ENCODE measurements at regions not wholly inside any gene's neighbourhood (a gene's known extent, or its start where the extent isn't known, plus 50 kb on each side); places are given as distances from the start of the nearest gene placed in this dataset.

DNA sequence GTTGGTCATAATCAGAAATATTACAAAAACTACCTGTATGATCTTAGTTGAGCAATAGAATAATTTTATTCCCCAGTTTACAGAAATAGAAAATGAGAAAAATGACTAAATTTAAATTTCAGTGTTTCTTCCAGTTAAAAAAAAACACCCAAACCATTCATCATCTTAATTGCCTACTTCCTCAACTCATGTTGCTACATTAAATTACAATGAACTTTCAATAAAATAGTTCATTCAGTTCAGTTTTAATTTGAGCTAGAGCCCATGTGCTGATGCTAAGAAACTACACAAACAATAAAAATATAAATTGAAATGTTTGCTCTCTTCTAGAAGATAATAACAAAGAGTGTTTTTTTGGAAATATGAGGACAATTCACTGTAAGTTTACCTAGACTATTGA lies 820.4 kb downstream of the SLITRK6 start:
- Mint-ChIP-seq H3K9me3 (peaks cover 0 to 5% (median 3%) of the 10 kb centered on the region in 7 donors), H3K27ac (no peak overlapping the region), H3K36me3 (no peaks in the 10 kb centered on the region), H3K4me1 (no peaks in the 10 kb centered on the region), H3K27me3 (no peaks in the 10 kb centered on the region), H3K4me3 (no peak overlapping the region)
- H3K36me3 ChIP-seq (ENCODE audit: control insufficient read depth, insufficient read depth, low read length): no peaks in the 10 kb centered on the region
- DNase-seq: no peak
- no peak overlapping the region for H3K27ac ChIP-seq (ENCODE audit: insufficient read depth, low read length, poor library complexity, severe bottlenecking)
- H3K27me3 ChIP-seq (ENCODE audit: control insufficient read depth, insufficient read depth, low read length): no peaks in the 10 kb centered on the region
- no peaks in the 10 kb centered on the region for H3K4me1 ChIP-seq (ENCODE audit: control insufficient read depth, insufficient read depth, low read length, poor library complexity, severe bottlenecking)
- H3K9me3 ChIP-seq (ENCODE audit: control insufficient read depth in 2 of 2, low read length in 2 of 2): no peaks in the 10 kb centered on the region
- ATAC-seq (ENCODE audit: low read depth in 2 of 2): no peak
- no peak overlapping the region for H3K4me3 ChIP-seq (ENCODE audit: low read depth, low read length)

DNA sequence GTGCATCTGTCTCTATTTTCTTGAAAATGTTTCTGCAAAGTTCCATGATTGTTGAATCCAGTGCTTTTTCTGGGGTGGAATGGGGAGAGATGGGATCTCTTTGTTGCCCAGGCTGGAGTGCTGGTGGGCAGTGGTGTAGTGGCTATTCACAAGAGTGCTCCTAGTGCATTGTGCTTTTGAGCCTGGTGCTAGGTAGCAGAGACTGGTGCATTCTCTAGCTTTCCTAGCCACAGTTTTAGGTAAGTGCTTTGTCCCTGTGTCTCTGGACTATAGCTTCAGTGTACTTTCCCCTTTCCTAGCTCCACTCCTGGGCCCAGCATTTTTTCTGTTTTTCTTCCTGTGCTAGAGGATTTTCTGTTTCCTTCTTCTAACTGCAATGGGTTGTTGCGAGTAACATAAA lies 825.6 kb downstream of the SLITRK6 start:
- Mint-ChIP-seq H3K9me3 (peaks cover 0 to 10% (median 5%) of the 10 kb centered on the region in 7 donors), H3K36me3 (no peaks in the 10 kb centered on the region), H3K4me1 (no peaks in the 10 kb centered on the region), H3K4me3 (no peak overlapping the region), H3K27me3 (no peaks in the 10 kb centered on the region), H3K27ac (no peak overlapping the region)
- Histone ChIP-seq H3K27me3 (ENCODE audit: control insufficient read depth, insufficient read depth, low read length) (no peaks in the 10 kb centered on the region), H3K4me3 (ENCODE audit: low read depth, low read length) (no peak overlapping the region), H3K4me1 (ENCODE audit: control insufficient read depth, insufficient read depth, low read length, poor library complexity, severe bottlenecking) (no peaks in the 10 kb centered on the region), H3K9me3 (ENCODE audit: control insufficient read depth in 2 of 2, low read length in 2 of 2) (no peaks in the 10 kb centered on the region), H3K27ac (ENCODE audit: insufficient read depth, low read length, poor library complexity, severe bottlenecking) (no peak overlapping the region), H3K36me3 (ENCODE audit: control insufficient read depth, insufficient read depth, low read length) (no peaks in the 10 kb centered on the region)
- ATAC-seq (ENCODE audit: low read depth in 2 of 2): no peak
- DNase-seq: no peak

DNA sequence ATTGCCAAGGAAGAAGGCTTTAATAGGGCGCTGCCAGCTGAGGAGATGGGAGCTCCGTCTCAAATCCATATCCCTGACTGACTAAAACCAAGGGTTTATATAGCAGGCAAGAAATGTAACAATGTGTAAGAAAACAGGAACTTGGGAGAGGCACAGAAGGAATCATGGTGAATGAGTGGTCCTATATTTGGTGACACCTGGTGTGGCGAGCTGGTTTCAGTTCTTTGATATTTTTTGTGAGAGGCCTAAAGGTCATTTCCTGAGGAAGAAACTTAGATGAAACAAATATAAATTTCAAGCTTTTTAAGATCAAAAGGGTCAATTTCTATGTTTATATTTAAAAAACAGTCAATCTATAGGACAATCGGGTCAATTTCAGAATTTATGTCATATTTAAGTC lies 826.3 kb downstream of the SLITRK6 start:
- H3K4me3 Mint-ChIP-seq: no peak overlapping the region
- H3K4me1 Mint-ChIP-seq: no peaks in the 10 kb centered on the region

DNA sequence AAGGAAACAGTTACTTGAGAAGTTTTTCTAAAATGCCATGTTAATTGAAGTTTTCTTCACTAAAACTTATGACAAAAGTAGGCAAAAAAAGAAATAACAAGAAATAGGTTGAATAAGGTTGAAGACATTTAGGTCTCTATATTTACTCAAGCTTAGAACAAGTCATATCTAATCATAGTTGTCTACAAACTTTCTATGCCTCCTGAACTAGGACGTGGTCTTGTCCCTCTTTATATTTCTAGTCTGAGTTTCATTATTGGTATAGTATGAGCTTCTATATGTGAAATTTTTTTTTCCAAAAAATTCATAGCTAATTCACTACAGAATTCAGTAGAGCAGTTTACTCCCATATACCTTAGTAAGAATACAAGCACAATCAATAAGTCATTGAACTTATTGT lies 836.4 kb downstream of the SLITRK6 start:
- ATAC-seq (ENCODE audit: low read depth in 2 of 2) (no peak), DNase-seq (no peak)
- no peaks in the 10 kb centered on the region for H3K27me3 Mint-ChIP-seq
- no peaks in the 10 kb centered on the region for H3K27me3 ChIP-seq (ENCODE audit: control insufficient read depth, insufficient read depth, low read length)
- no peaks in the 10 kb centered on the region for H3K36me3 ChIP-seq (ENCODE audit: control insufficient read depth, insufficient read depth, low read length)
- peaks cover 0 to 9% (median 4%) of the 10 kb centered on the region in 7 donors for H3K9me3 Mint-ChIP-seq
- no peak overlapping the region for H3K4me3 Mint-ChIP-seq
- no peak overlapping the region for H3K4me3 ChIP-seq (ENCODE audit: low read depth, low read length)
- H3K27ac ChIP-seq (ENCODE audit: insufficient read depth, low read length, poor library complexity, severe bottlenecking): no peak overlapping the region
- peaks cover 0 to 3% of the 10 kb centered on the region in 2 experiments for H3K9me3 ChIP-seq (ENCODE audit: control insufficient read depth in 2 of 2, low read length in 2 of 2)
- H3K27ac Mint-ChIP-seq: no peak overlapping the region
- no peaks in the 10 kb centered on the region for H3K36me3 Mint-ChIP-seq
- no peaks in the 10 kb centered on the region for H3K4me1 Mint-ChIP-seq
- H3K4me1 ChIP-seq (ENCODE audit: control insufficient read depth, insufficient read depth, low read length, poor library complexity, severe bottlenecking): no peaks in the 10 kb centered on the region

More for the DNA sequence above, 826.3 kb downstream of the SLITRK6 start:
- DNase-seq (no peak), ATAC-seq (ENCODE audit: low read depth in 2 of 2) (no peak)
- no peaks in the 10 kb centered on the region for H3K27me3 Mint-ChIP-seq
- peaks cover 0 to 12% (median 6%) of the 10 kb centered on the region in 7 donors for H3K9me3 Mint-ChIP-seq
- Histone ChIP-seq H3K27me3 (ENCODE audit: control insufficient read depth, insufficient read depth, low read length) (no peaks in the 10 kb centered on the region), H3K4me1 (ENCODE audit: control insufficient read depth, insufficient read depth, low read length, poor library complexity, severe bottlenecking) (no peaks in the 10 kb centered on the region), H3K27ac (ENCODE audit: insufficient read depth, low read length, poor library complexity, severe bottlenecking) (no peak overlapping the region), H3K9me3 (ENCODE audit: control insufficient read depth in 2 of 2, low read length in 2 of 2) (no peaks in the 10 kb centered on the region), H3K36me3 (ENCODE audit: control insufficient read depth, insufficient read depth, low read length) (no peaks in the 10 kb centered on the region), H3K4me3 (ENCODE audit: low read depth, low read length) (no peak overlapping the region)
- H3K27ac Mint-ChIP-seq: no peak overlapping the region
- no peaks in the 10 kb centered on the region for H3K36me3 Mint-ChIP-seq

DNA sequence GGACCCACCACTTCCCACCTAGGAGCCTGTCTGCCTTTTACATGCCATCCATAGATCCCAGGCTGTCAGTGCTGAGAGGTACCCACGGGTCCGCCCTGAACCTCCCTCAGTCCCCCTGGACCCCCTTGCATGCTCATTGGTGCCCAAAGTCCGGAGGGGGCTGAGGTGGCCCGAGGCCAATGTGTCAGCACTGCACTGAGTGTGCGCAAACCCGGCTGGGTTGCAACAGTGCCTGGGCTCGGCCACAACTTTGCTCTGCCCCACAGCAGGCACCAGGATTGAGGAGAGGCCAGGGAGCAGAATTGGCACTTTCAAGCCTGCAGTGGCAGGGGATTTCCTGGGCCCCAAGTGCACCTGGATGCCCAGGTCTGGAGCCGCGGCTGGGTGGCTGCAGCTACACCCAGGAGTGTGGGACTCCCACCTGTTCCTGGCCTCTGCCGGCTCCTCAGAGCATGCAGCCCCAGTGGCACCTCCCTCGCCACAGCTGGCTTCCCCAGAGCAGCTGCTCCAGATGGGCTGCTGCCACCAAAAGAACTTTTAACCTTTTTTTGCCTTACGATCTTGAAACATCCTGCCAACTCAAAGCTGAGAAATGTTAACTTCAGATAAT lies 837.0 kb downstream of the SLITRK6 start:
- Histone ChIP-seq H3K4me3 (ENCODE audit: low read depth, low read length) (no peak overlapping the region), H3K36me3 (ENCODE audit: control insufficient read depth, insufficient read depth, low read length) (no peaks in the 10 kb centered on the region), H3K27ac (ENCODE audit: insufficient read depth, low read length, poor library complexity, severe bottlenecking) (no peak overlapping the region), H3K9me3 (ENCODE audit: control insufficient read depth in 2 of 2, low read length in 2 of 2) (peaks cover 0 to 3% of the 10 kb centered on the region in 2 experiments), H3K4me1 (ENCODE audit: control insufficient read depth, insufficient read depth, low read length, poor library complexity, severe bottlenecking) (no peaks in the 10 kb centered on the region), H3K27me3 (ENCODE audit: control insufficient read depth, insufficient read depth, low read length) (no peaks in the 10 kb centered on the region)
- Mint-ChIP-seq H3K4me1 (no peaks in the 10 kb centered on the region), H3K4me3 (no peak overlapping the region), H3K9me3 (peaks cover 0 to 9% (median 4%) of the 10 kb centered on the region in 7 donors), H3K27me3 (no peaks in the 10 kb centered on the region), H3K36me3 (no peaks in the 10 kb centered on the region), H3K27ac (no peak overlapping the region)
- ATAC-seq (ENCODE audit: low read depth in 2 of 2) (no peak), DNase-seq (no peak)

DNA sequence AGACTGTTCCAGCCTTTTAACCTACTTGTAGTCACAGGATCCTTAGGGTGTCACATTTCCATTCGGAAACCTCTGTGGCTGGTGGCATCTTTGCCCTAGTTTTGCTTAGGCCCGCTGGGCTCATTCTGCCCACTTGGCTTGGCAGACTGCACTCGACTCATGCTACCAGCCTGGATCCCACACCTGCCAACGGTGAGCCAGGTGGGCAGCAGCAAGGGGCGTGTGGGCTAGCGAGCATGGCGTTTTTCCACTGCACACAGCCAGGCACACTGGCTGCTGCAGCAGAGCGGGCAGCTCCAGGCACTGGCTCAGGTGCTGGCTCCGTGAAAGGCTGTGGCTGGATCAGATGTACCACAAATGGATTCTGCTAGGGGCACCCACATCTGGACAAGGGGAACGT lies 838.2 kb downstream of the SLITRK6 start:
- H3K36me3 Mint-ChIP-seq: no peaks in the 10 kb centered on the region
- no peaks in the 10 kb centered on the region for H3K4me1 ChIP-seq (ENCODE audit: control insufficient read depth, insufficient read depth, low read length, poor library complexity, severe bottlenecking)
- no peaks in the 10 kb centered on the region for H3K27me3 Mint-ChIP-seq
- H3K9me3 ChIP-seq (ENCODE audit: control insufficient read depth in 2 of 2, low read length in 2 of 2): peaks cover 0 to 3% of the 10 kb centered on the region in 2 experiments
- H3K4me3 ChIP-seq (ENCODE audit: low read depth, low read length): no peak overlapping the region
- no peak overlapping the region for H3K27ac ChIP-seq (ENCODE audit: insufficient read depth, low read length, poor library complexity, severe bottlenecking)
- peaks cover 0 to 9% (median 4%) of the 10 kb centered on the region in 7 donors for H3K9me3 Mint-ChIP-seq
- DNase-seq: no peak
- no peak for ATAC-seq (ENCODE audit: low read depth in 2 of 2)
- no peak overlapping the region for H3K4me3 Mint-ChIP-seq
- no peaks in the 10 kb centered on the region for H3K27me3 ChIP-seq (ENCODE audit: control insufficient read depth, insufficient read depth, low read length)
- H3K4me1 Mint-ChIP-seq: no peaks in the 10 kb centered on the region
- H3K27ac Mint-ChIP-seq: no peak overlapping the region
- H3K36me3 ChIP-seq (ENCODE audit: control insufficient read depth, insufficient read depth, low read length): no peaks in the 10 kb centered on the region

DNA sequence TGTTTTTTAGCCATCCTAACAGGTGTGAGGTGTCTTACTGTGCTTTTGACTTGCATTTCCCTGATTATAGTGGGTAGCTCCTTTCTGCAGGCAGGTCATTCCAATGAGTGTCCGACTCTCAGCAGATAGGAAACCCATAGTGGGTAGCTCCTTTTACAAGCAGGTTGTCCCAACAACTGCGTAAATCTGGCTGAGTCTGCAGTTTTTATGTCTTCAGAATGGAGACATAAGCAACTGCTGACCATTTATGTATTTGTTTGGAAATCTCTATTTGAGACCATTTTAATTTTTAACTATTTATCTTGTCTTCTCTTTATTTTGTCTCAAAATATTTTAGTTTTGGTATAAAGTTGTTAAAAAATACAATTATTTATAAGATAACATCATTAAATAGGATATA lies 839.4 kb downstream of the SLITRK6 start:
- H3K9me3 Mint-ChIP-seq: peaks cover 0 to 7% (median 4%) of the 10 kb centered on the region in 7 donors
- H3K4me3 Mint-ChIP-seq: no peak overlapping the region
- Histone ChIP-seq H3K36me3 (ENCODE audit: control insufficient read depth, insufficient read depth, low read length) (no peaks in the 10 kb centered on the region), H3K4me1 (ENCODE audit: control insufficient read depth, insufficient read depth, low read length, poor library complexity, severe bottlenecking) (no peaks in the 10 kb centered on the region), H3K27me3 (ENCODE audit: control insufficient read depth, insufficient read depth, low read length) (no peaks in the 10 kb centered on the region), H3K4me3 (ENCODE audit: low read depth, low read length) (no peak overlapping the region), H3K27ac (ENCODE audit: insufficient read depth, low read length, poor library complexity, severe bottlenecking) (no peak overlapping the region), H3K9me3 (ENCODE audit: control insufficient read depth in 2 of 2, low read length in 2 of 2) (peaks cover 0 to 3% of the 10 kb centered on the region in 2 experiments)
- no peaks in the 10 kb centered on the region for H3K36me3 Mint-ChIP-seq
- no peak for DNase-seq
- H3K4me1 Mint-ChIP-seq: no peaks in the 10 kb centered on the region
- no peak overlapping the region for H3K27ac Mint-ChIP-seq
- ATAC-seq (ENCODE audit: low read depth in 2 of 2): no peak
- H3K27me3 Mint-ChIP-seq: no peaks in the 10 kb centered on the region

DNA sequence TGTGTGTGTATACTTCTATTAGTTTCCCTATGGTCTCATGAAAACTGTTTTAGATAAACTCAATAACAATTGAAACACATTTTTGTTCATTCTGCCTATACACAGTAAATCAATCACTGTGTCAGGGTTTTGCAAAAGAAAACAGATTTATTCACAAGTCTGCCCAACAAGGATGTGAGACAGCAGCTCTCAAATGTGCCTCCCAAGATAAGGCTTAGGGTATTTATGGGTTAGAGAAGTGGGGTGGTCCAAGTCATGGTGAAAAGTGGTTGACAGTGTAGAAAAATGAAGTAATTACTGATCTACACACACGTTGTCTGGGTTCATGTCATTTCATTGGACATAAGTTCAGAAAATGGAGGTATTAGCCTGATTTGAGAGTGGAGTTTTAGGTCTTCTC lies 844.6 kb downstream of the SLITRK6 start:
- H3K36me3 Mint-ChIP-seq: no peaks in the 10 kb centered on the region
- no peak overlapping the region for H3K4me3 Mint-ChIP-seq
- no peak overlapping the region for H3K27ac ChIP-seq (ENCODE audit: insufficient read depth, low read length, poor library complexity, severe bottlenecking)
- H3K9me3 ChIP-seq (ENCODE audit: control insufficient read depth in 2 of 2, low read length in 2 of 2): no peaks in the 10 kb centered on the region
- no peaks in the 10 kb centered on the region for H3K27me3 ChIP-seq (ENCODE audit: control insufficient read depth, insufficient read depth, low read length)
- no peaks in the 10 kb centered on the region for H3K4me1 Mint-ChIP-seq
- H3K4me1 ChIP-seq (ENCODE audit: control insufficient read depth, insufficient read depth, low read length, poor library complexity, severe bottlenecking): no peaks in the 10 kb centered on the region
- H3K27me3 Mint-ChIP-seq: no peaks in the 10 kb centered on the region
- no peak for ATAC-seq (ENCODE audit: low read depth in 2 of 2)
- H3K4me3 ChIP-seq (ENCODE audit: low read depth, low read length): no peak overlapping the region
- no peak overlapping the region for H3K27ac Mint-ChIP-seq
- DNase-seq: no peak
- H3K36me3 ChIP-seq (ENCODE audit: control insufficient read depth, insufficient read depth, low read length): no peaks in the 10 kb centered on the region
- H3K9me3 Mint-ChIP-seq: peaks cover 0 to 16% (median 3%) of the 10 kb centered on the region in 7 donors
